Prostate gland (tissue), 2 donors: ENCODE measurements at regions not wholly inside any gene's neighbourhood (a gene's known extent, or its start where the extent isn't known, plus 50 kb on each side); places are given as distances from the start of the nearest gene placed in this dataset.

Experiments used
- DNase-seq: peaks from one replicate; pipeline ENCODE4 v3.0.0-alpha.2; 2019; ENCODE audit warnings: low spot score
- H3K27ac ChIP-seq, 2 donors: fragments of 200-600 bp; sonication (generic); 2 replicates each; pipeline ENCODE4 v1.5.1; 2017 to 2019
- H3K27me3 ChIP-seq: fragments of 200-600 bp; sonication (generic); replicated peaks from 2 replicates; pipeline ENCODE4 v1.5.1; 2019; ENCODE audit not compliant: insufficient read depth
- H3K36me3 ChIP-seq, 2 donors: fragments of 200-600 bp; sonication (generic); 1 replicate in 1 of 2; 2 replicates in 1 of 2; pipeline versions ENCODE4 v1.5.1 to v1.8.1; 2017 to 2019
- H3K4me1 ChIP-seq: fragments of 200-600 bp; sonication (generic); replicated peaks from 2 replicates; pipeline ENCODE4 v1.5.1; 2019
- H3K4me3 ChIP-seq, 2 donors: fragments of 200-600 bp; sonication (generic); 2 replicates each; pipeline ENCODE4 v1.5.1; 2017 to 2019
- H3K9me3 ChIP-seq: fragments of 200-600 bp; sonication (generic); 2 replicates; pipeline ENCODE4 v1.5.1; 2017
- CTCF ChIP-seq, 4 experiments: fragments of 200-600 bp in 2 of 4; fragments of 450-650 bp in 2 of 4; sonication (generic) in 2 of 4; IDR thresholded peaks; 1 replicate in 3 of 4; 2 replicates in 1 of 4; pipeline ENCODE4 v1.5.1; 2016 to 2019; ENCODE audit warnings: antibody characterized with exemption in 4 of 4, mild to moderate bottlenecking in 2 of 4, moderate library complexity in 2 of 4
- POLR2A ChIP-seq: fragments of 450-650 bp; IDR thresholded peaks from one replicate; pipeline ENCODE4 v1.6.1; 2016; ENCODE audit warnings: antibody characterized with exemption, mild to moderate bottlenecking
- POLR2AphosphoS5 ChIP-seq: sonication (generic); formaldehyde crosslinking; IDR thresholded peaks from one replicate; pipeline ENCODE4 v1.6.1; 2017; ENCODE audit warnings: antibody characterized with exemption
- WGBS: methylation state at CpG from one replicate; pipeline ENCODE4 v1.1.5; 2018; 5-methylcytosine and 5-hydroxymethylcytosine counted together
- intact Hi-C: fragments of 100-400 bp; cut with DNase I; formaldehyde crosslinking; loops from one replicate; pipeline ENCODE4 v1.14.2; 2022

GRCh38 chr18:5091741-5092140 lies 105.3 kb downstream of the AKAIN1 start:
- Histone ChIP-seq H3K4me3 (no peak overlapping the region), H3K4me1 (no peaks in the 10 kb centered on the region), H3K9me3 (no peaks in the 10 kb centered on the region), H3K27ac (no peak overlapping the region), H3K36me3 (no peaks in the 10 kb centered on the region), H3K27me3 (no peaks in the 10 kb centered on the region)
- no peak for DNase-seq
- 90% methylated on average over 2 of the region's 2 CpGs for WGBS
- intact Hi-C loops: no loop called here
- TF ChIP-seq POLR2AphosphoS5 (no peak), CTCF (IDR thresholded peaks at IDR 0.05) (no peak), POLR2A (no peak)

- no peak for TF ChIP-seq CTCF (IDR thresholded peaks at IDR 0.05)
- 49% methylated on average over 3 of the region's 3 CpGs for WGBS
- no peak for DNase-seq
- Histone ChIP-seq H3K4me3 (no peak overlapping the region), H3K4me1 (no peaks in the 10 kb centered on the region), H3K27me3 (no peaks in the 10 kb centered on the region), H3K27ac (no peak overlapping the region), H3K36me3 (no peaks in the 10 kb centered on the region), H3K9me3 (no peaks in the 10 kb centered on the region)
- intact Hi-C loops: no loop called here
These were observed 121.8 kb downstream of the AKAIN1 start for GRCh38 chr18:5075297-5075696.

GRCh38 chr18:5073026-5073944 lies 123.8 kb downstream of the AKAIN1 start:
- H3K27me3 ChIP-seq: no peaks in the 10 kb centered on the region
- TF ChIP-seq CTCF (IDR thresholded peaks at IDR 0.05): peak in 2 of 4 experiments; percentile 23 to 32
- TF ChIP-seq POLR2A: no peak
- H3K36me3 ChIP-seq: no peaks in the 10 kb centered on the region
- 34% methylated on average over 9 of the region's 9 CpGs for WGBS
- no peak overlapping the region for H3K27ac ChIP-seq
- no peaks in the 10 kb centered on the region for H3K9me3 ChIP-seq
- DNase-seq: no peak
- intact Hi-C loops: no loop called here
- no peak overlapping the region for H3K4me3 ChIP-seq
- no peaks in the 10 kb centered on the region for H3K4me1 ChIP-seq

- 85% methylated on average over 3 of the region's 3 CpGs for WGBS
- no peaks in the 10 kb centered on the region for H3K27me3 ChIP-seq
- H3K36me3 ChIP-seq: no peaks in the 10 kb centered on the region
- H3K4me3 ChIP-seq: no peak overlapping the region
- DNase-seq: no peak
- no peaks in the 10 kb centered on the region for H3K4me1 ChIP-seq
- intact Hi-C loops: no loop called here
- no peak overlapping the region for H3K27ac ChIP-seq
- no peaks in the 10 kb centered on the region for H3K9me3 ChIP-seq
- TF ChIP-seq POLR2AphosphoS5: no peak
These were observed 128.2 kb downstream of the AKAIN1 start for GRCh38 chr18:5068851-5069250.

- no peak for DNase-seq
These were observed 130.6 kb downstream of the AKAIN1 start for GRCh38 chr18:5066380-5066977.

More at GRCh38 chr18:5066380-5066977, 130.6 kb downstream of the AKAIN1 start:
- TF ChIP-seq POLR2AphosphoS5 (no peak), CTCF (IDR thresholded peaks at IDR 0.05) (no peak), POLR2A (no peak)
- Histone ChIP-seq H3K4me1 (no peaks in the 10 kb centered on the region), H3K27me3 (no peaks in the 10 kb centered on the region), H3K27ac (no peak overlapping the region), H3K36me3 (no peaks in the 10 kb centered on the region), H3K4me3 (no peak overlapping the region), H3K9me3 (no peaks in the 10 kb centered on the region)
- intact Hi-C loops: no loop called here
- 81% methylated on average over 2 of the region's 2 CpGs for WGBS
